Smooth muscle cell (in vitro differentiated cells): ENCODE measurements at regions not wholly inside any gene's neighbourhood (a gene's known extent, or its start where the extent isn't known, plus 50 kb on each side); places are given as distances from the start of the nearest gene placed in this dataset.
"Not testable (repeated sequence)": the region's sequence is repeated elsewhere in the genome, so short reads cannot be mapped to it uniquely, and the experiment has no call there.

Source experiments
- DNase-seq: peaks from one replicate; lab custom pipeline; 2025; ENCODE audit not compliant: unreplicated experiment; lab: John Stamatoyannopoulos, UW
- H2AFZ ChIP-seq: fragments of 200-600 bp; sonication (generic); 2 replicates; pipeline ENCODE4 v1.6.0; 2016; ENCODE audit warnings: antibody characterized with exemption, low read depth, mild to moderate bottlenecking
- H3F3A ChIP-seq: fragments of 200-600 bp; sonication (generic); 2 replicates; pipeline ENCODE4 v1.6.0; 2017; ENCODE audit warnings: antibody characterized with exemption, low read depth
- H3K27ac ChIP-seq: fragments of 200-600 bp; sonication (generic); 2 replicates; pipeline ENCODE4 v1.5.1; 2016; ENCODE audit warnings: low read depth, mild to moderate bottlenecking
- H3K27me3 ChIP-seq: fragments of 200-600 bp; sonication (generic); 2 replicates; pipeline ENCODE4 v1.6.1; 2016; ENCODE audit warnings: low read depth, mild to moderate bottlenecking
- H3K36me3 ChIP-seq: fragments of 200-600 bp; sonication (generic); 2 replicates; pipeline ENCODE4 v1.5.1; 2016; ENCODE audit warnings: low read depth
- H3K4me1 ChIP-seq: fragments of 200-600 bp; sonication (generic); 2 replicates; pipeline ENCODE4 v1.5.1; 2016; ENCODE audit warnings: low read depth
- H3K4me2 ChIP-seq: fragments of 200-600 bp; sonication (generic); 2 replicates; pipeline ENCODE4 v1.6.0; 2016; ENCODE audit warnings: mild to moderate bottlenecking
- H3K4me3 ChIP-seq: fragments of 200-600 bp; sonication (generic); 2 replicates; pipeline ENCODE4 v1.5.1; 2016; ENCODE audit warnings: mild to moderate bottlenecking
- H3K79me2 ChIP-seq: fragments of 200-600 bp; sonication (generic); 2 replicates; pipeline ENCODE4 v1.6.0; 2016; ENCODE audit warnings: low read depth, mild to moderate bottlenecking
- H3K9ac ChIP-seq: fragments of 200-600 bp; sonication (generic); 2 replicates; pipeline ENCODE4 v1.6.0; 2016; ENCODE audit warnings: low read depth
- H3K9me3 ChIP-seq: fragments of 200-600 bp; sonication (generic); replicated peaks from 2 replicates; pipeline ENCODE4 v1.5.1; 2016; ENCODE audit warnings: low read depth
- H4K20me1 ChIP-seq: fragments of 200-600 bp; sonication (generic); 2 replicates; pipeline ENCODE4 v1.6.0; 2016; ENCODE audit warnings: low read depth
- CTCF ChIP-seq: fragments of 200-600 bp; sonication (generic); IDR thresholded peaks from 2 replicates; pipeline ENCODE4 v1.5.1; 2017; ENCODE audit warnings: borderline replicate concordance, mild to moderate bottlenecking, antibody characterized with exemption; ENCODE audit not compliant: insufficient read depth, poor library complexity, severe bottlenecking
- WGBS: methylation state at CpG from one replicate; pipeline ENCODE4 v1.1.7; 2016; ENCODE audit warnings: low lambda C conversion rate; 5-methylcytosine and 5-hydroxymethylcytosine counted together

GRCh38 chr9:129428864-129429577, 191.9 kb downstream of the C9orf50 start:
- H3K4me1 ChIP-seq, result peaks cover 3% of the 10 kb centered on the region
- no peak for TF ChIP-seq CTCF
- H3K79me2 ChIP-seq, result no peaks in the 10 kb centered on the region
- DNase-seq, result no peak
- H3K9ac ChIP-seq, result no peak overlapping the region
- no peak overlapping the region for H3K27ac ChIP-seq
- H3K9me3 ChIP-seq, result no peaks in the 10 kb centered on the region
- H3F3A ChIP-seq, result no peaks in the 10 kb centered on the region
- H2AFZ ChIP-seq, result no peak overlapping the region
- 88% methylated on average over 9 of the region's 9 CpGs for WGBS
- H3K36me3 ChIP-seq, result no peaks in the 10 kb centered on the region
- no peaks in the 10 kb centered on the region for H4K20me1 ChIP-seq
- no peaks in the 10 kb centered on the region for H3K27me3 ChIP-seq
- H3K4me3 ChIP-seq, result no peak overlapping the region
- no peak overlapping the region for H3K4me2 ChIP-seq

GRCh38 chr9:129427149-129427548, 193.8 kb downstream of the C9orf50 start:
- Histone ChIP-seq H3K27me3 (no peaks in the 10 kb centered on the region), H4K20me1 (no peaks in the 10 kb centered on the region), H3K79me2 (no peaks in the 10 kb centered on the region), H3K4me3 (no peak overlapping the region), H3K9me3 (no peaks in the 10 kb centered on the region), H3F3A (no peaks in the 10 kb centered on the region), H3K9ac (no peak overlapping the region), H2AFZ (no peak overlapping the region), H3K4me1 (peaks cover 3% of the 10 kb centered on the region), H3K4me2 (no peak overlapping the region), H3K27ac (no peak overlapping the region), H3K36me3 (no peaks in the 10 kb centered on the region)
- no peak for DNase-seq
- WGBS, result 65% methylated on average over 6 of the region's 9 CpGs
- TF ChIP-seq CTCF, result no peak

GRCh38 chr9:129423755-129424154, 197.1 kb downstream of the C9orf50 start:
- 97% methylated on average over 8 of the region's 8 CpGs for WGBS
- not testable (repeated sequence) for H2AFZ ChIP-seq, H4K20me1 ChIP-seq, H3F3A ChIP-seq, H3K27me3 ChIP-seq, H3K4me3 ChIP-seq, H3K9me3 ChIP-seq, H3K36me3 ChIP-seq, H3K27ac ChIP-seq, H3K9ac ChIP-seq, H3K4me1 ChIP-seq, H3K79me2 ChIP-seq, DNase-seq, H3K4me2 ChIP-seq

GRCh38 chr9:129423216-129423615, 197.7 kb downstream of the C9orf50 start:
- H3K36me3 ChIP-seq, result no peaks in the 10 kb centered on the region
- no peaks in the 10 kb centered on the region for H4K20me1 ChIP-seq
- no peak for DNase-seq
- no peaks in the 10 kb centered on the region for H3K9me3 ChIP-seq
- no peak overlapping the region for H3K4me2 ChIP-seq
- WGBS, result 56% methylated on average over 6 of the region's 6 CpGs
- no peaks in the 10 kb centered on the region for H3K27me3 ChIP-seq
- H3K4me3 ChIP-seq, result no peak overlapping the region
- no peaks in the 10 kb centered on the region for H3K4me1 ChIP-seq
- TF ChIP-seq CTCF, result no peak
- H3F3A ChIP-seq, result no peaks in the 10 kb centered on the region
- peak overlapping the region; percentile 7 for H2AFZ ChIP-seq
- no peak overlapping the region for H3K27ac ChIP-seq
- H3K9ac ChIP-seq, result no peak overlapping the region
- H3K79me2 ChIP-seq, result no peaks in the 10 kb centered on the region
